Stimulated activated CD8-positive, alpha-beta memory T cell treated with anti-CD3 and anti-CD28 coated beads, Interleukin-7, amount 100 ng/mL, for 48 hours (primary cell): ENCODE measurements at regions not wholly inside any gene's neighbourhood (a gene's known extent, or its start where the extent isn't known, plus 50 kb on each side); places are given as distances from the start of the nearest gene placed in this dataset.

Experiments used
- DNase-seq, 2 donors: peaks; one replicate each; pipeline ENCODE4 v3.0.0-alpha.2; 2020; ENCODE audit warnings: low read depth in 1 of 2; ENCODE audit errors: extremely low read depth in 1 of 2

DNA sequence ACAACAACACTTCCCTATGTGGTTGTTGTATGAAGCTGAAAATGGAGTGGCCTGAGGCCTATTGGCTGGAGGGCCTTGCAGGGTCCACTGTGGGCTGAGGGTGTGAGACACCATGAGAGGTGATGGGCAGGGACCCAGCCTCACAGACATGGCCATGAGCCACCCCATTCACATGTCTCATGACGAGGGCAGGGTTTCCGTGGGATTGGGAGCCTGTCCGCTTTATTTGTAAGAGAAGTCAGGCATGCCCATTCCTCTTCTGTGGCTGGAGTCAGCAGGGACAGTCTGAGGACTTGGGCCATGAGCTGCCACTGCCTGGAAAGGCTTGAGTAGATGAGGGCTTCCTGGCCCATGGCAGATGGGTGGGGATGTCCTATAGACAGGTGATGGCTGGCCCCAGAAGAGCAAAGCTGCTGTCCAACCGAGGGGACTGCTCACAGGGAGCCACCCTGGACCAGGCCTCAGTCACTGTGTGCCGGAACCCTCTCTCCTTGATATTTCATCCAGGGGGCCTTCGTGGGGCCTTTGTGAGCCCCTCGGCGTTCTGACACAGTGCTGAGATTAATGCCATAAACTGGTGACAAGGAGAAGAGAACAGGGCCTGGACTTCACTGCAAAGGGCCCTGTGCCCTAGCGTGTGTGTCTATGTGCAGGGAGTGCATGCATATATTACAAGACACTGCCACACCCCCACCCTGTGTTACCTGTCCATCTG is 971.9 kb downstream of the BRD1 start:
- DNase-seq, result no peak

DNA sequence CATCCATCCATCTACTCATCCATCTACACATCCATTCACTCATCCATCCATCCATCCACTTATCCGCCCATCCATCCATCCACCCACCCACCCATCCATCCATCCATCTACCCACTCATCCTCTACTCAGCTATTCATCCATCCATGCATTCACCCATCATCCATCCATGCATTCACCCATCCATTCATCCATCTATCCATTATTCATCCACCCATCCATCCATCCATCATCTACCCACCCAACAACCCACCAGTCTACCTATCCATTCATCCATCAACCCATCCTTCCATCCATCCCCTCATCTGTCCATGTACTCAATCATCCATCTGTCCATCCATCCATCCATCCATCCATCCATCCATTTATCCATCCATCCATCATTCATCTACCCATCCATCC is 972.7 kb downstream of the BRD1 start:
- no peak for DNase-seq

DNA sequence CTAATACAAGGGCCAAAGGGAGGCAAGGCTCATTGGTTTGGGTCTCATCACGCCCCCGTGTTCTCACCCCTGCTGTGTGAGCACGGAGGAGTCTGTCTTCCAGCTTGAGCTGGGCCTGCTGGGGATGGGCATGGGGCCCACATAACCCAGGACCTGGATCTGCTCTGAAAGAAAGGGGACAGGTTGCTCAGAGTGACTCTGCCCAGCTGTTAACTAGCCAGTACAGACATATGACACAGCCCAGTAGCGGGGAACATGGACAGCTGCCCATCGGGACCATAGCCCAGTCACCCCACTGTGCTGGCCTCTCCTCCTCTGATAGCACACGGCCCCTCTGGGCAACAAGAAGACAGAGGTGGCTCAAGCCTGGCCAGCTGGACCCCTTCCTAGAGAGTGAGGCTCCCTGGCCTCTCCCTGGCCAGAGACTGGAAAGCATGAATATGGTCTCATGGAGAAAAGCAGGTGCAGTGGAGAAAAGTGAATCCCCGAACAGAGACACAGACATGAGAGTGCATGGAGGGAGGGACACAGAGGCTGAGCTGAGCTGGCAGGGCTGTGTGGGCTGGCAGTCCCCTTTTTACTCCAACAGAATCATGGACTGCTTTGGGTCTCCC is 973.9 kb downstream of the BRD1 start:
- no peak for DNase-seq

DNA sequence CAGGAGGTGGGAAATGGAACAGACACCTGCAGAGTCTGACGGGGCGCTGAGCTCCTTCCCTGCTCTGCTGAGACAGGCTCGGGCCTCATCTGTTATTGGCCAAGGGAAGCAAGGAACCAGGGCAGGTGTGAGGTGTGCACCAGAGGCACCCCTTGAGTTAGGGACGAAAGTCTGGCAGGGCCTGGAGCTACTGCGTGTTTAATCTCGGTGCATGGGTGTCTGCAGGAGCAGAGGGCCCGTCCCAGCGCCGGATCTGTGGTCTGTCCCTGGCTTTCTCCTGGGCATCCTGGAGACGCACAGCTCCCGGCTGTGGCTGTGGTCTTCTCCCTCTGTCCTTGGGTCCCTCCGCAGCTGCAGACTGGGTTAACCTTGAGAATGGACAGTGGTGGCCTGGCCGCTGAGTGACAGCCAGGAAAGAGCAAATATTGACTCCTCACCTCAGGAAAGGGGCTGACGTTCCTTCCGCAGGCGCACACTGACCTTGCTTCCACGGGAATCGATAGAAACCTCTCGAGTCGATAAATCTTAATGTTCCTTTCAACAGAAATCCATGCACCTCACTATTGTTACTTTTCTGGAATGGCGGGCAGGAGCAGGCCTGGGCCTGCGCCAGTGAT is 975.6 kb downstream of the BRD1 start:
- no peak for DNase-seq

DNA sequence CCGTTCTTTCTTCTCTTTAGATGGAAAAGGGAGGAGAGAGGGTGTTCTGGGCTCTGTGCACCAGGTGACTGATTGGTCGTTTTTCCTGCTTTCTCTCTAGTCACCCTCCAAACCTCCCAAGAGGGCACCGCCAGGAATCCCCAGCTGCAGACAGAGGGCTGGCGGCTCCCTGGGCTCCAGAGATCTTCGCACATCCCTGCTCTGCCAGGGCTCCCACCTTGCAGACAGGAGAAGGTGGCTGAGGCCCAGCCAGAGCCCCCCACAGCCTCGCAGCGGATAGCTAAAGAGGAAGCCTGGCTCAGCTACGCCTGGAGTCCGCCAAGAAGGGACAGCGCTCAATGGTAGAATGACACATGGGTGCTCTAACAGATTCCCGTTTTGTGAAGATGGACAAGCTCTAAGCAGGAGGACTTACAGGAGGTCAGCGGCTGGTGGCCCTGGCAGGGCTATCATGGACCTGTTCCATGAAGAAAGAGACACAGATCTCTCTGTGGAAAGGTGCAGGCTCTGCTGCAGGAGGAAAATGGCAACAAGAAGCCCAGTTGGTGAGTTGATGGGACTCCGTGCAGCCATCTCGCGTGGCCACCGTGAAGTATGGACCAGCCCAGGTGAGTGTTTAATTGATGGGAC is 976.9 kb downstream of the BRD1 start:
- no peak for DNase-seq

DNA sequence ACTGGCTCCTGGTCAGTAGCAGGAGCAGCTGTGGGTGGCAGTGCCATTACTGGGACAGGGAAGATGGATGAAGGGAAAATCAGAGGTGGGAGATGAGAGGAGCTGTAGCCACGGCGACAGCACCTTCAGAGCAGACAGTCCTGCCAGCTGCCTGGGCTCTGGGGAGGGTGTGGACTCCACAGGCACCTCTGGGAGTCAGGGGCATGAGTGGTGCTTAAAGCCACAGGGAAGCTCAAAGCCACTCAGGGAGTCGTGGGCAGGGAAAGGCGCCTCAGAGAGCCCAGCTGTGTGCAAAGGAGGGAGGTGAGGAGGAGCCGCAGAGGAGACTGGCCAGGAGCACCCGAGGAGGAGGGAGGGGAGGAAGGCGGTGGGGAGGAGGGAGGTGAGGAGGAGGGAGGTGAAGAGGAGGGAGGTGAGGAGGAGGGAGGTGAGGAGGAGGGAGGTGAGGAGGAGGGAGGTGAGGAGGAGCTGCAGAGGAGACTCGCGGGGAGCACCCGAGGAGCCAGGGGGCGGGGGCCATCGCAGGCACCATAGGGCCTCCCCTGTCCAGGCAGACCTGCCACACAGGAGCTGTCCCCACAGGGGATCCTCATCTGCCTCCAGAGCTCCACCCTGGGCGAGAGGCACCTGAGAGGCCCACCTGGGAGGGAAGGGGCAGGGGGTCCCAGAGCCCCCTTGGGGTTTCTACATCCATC is 977.6 kb downstream of the BRD1 start:
- no peak for DNase-seq

DNA sequence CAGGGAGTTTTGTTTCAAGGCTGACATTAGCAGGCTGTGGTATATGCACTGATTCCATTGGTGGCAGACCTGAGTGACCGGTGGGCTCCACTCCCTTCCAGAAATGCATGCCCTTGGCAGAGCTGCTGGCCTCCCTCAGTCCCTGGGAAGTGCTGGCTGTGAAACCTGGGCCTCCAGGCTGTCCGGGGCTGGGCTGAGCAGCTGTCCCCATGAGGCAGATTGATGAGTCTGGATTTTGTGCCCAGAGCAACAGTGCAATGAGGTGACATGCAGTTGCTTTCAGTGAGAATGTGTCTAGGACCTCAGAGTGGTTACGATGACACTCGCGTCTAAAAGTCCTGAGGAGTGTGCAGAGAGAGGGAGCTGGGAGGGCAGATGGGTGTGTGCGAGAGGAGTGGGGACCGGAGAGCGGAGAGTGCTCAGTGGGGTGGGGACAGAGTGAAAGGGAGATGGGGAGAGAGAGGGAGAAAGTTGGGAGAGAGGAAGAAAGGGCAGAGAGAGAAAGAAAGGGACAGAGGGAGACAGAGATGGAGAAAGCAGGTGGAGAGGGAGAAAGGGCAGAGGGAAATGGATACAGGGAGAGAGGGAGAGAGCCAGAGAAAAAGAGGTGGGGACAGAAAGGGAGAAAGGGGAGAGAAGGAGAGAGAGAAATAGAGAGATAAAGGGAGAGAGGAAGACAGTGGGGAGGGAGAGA is 978.3 kb downstream of the BRD1 start:
- DNase-seq, result no peak

DNA sequence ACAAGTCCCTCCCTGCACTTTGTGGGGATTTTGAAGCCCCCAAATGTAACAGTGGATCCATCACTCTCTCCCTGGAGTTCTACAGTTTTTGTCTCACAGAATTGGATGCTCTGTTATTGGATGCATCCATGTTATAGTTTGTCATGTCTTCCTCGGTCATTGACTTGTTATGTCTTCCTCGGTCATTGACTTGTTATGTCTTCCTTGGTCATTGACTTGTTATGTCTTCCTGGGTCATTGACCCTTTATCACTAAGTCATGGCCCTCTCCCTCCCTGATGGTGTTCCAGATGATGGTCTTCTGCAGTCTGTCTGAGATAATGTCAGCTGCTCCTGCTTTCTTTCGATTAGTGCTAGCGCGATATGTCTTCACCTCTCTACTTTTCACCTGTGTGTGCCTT is 981.5 kb downstream of the BRD1 start:
- no peak for DNase-seq

DNA sequence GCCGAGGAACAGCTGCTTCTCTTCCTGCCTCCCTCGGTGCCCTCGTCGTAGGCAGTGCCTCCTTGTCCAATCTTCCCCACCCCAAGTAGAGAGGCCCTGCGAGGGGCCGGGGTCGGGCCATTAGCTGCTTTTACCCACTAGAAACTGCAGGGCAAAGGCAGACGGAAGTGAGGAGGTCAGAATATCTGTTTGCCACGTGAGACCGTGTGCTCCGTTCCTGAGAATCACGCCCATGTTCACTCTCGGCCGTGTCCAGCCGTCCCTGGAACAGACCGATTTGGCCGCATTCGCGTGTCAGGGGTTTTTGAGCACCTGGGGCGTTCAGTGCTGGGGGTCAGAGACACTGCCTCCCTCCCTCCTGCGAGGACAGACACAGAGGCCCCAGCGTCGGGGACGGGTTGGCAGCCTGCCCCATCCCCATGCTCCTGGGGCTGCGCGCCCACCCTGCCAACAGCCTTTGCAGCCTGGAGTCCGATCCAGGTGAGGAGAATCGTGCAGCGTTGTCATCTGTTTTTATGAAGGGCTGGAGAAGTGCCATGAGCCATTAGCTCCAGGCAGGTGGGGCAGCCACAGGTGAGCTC is 982.2 kb downstream of the BRD1 start:
- no peak for DNase-seq

DNA sequence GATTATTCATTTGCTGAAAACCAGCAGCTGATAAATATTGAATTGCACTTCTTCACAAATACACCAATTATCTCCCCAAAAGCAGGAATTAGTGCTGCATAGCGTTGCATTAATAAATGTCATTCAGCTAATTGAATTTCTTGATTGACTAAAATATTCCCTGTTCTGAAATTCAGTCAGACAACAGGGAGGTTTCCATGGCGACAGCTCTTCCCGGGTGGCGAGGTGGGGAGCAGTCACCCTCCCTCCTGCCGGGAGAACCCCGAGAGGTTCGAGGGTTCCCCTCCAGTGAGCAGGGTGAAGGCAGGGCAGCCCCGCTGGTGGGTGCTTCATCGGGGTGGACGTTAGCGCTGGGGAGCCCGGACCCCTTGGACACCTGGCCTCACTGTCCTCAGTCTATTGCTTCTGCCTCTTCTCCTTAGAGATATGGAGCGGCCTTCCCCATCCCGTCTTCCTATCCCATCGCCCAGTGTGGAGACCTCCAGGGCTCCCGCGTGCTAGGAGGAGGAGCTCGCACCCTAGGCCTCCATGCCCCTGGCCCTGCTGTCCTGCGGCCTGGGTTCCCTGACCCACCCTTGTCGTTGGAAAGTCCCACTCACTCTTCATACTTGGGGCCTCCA is 983.5 kb downstream of the BRD1 start:
- no peak for DNase-seq

DNA sequence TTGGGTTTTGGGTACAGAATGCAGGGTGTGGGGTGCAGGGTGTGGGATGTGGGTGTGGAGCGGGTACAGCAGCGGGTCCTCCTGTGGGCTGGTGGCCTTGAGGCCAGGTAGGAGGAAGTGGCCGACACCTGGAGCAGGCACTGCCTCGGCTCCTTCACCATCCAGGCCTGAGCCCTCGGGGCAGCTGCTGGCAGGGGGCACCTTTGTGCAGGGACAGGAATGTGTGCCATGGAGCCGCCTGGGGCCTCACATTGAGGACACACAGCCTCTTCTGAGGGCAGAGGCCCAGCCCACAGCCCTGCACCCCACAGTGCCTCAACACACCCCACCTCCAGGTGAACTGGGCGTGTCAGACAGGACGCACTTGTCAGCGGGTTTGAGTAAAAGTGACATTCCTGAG is 984.0 kb downstream of the BRD1 start:
- DNase-seq, result no peak

DNA sequence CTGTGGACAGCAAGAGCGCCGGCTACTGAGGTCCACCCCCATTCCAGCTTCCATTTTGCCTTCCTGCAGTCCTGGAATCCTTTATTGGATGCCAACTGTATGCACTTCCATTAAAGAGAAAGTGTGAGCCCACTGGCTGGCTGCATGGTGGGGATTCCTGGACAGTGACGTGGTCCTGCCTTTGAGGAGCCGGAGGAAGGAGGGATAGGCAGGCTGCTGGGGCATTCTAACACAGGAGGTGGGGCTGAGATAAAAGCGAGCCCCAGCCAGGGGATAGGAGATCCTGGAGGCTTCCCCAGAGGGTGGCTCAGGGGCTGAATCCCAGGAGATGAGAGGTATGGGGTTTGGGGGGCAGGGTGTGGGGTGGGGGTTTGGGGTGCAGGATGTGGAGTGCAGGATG is 984.7 kb downstream of the BRD1 start:
- DNase-seq, result no peak

DNA sequence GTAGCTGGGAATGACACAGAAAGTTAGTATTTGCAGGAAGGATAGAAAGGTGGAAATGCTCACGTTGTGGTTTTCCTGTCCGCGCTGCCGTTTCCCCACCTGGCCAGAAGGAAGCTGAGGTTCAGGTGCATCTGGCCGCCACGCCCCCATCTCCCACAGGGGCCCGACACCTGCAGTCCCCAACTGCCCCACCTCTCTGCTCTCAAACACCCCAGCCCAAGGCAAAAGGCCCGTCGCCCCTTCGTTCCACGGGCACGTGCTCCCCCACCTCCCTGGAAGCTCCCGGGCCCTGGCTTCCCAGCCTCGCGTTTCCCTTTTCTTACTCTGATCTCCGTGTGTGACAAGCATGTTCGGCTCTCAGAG is 985.1 kb downstream of the BRD1 start:
- DNase-seq, result no peak

DNA sequence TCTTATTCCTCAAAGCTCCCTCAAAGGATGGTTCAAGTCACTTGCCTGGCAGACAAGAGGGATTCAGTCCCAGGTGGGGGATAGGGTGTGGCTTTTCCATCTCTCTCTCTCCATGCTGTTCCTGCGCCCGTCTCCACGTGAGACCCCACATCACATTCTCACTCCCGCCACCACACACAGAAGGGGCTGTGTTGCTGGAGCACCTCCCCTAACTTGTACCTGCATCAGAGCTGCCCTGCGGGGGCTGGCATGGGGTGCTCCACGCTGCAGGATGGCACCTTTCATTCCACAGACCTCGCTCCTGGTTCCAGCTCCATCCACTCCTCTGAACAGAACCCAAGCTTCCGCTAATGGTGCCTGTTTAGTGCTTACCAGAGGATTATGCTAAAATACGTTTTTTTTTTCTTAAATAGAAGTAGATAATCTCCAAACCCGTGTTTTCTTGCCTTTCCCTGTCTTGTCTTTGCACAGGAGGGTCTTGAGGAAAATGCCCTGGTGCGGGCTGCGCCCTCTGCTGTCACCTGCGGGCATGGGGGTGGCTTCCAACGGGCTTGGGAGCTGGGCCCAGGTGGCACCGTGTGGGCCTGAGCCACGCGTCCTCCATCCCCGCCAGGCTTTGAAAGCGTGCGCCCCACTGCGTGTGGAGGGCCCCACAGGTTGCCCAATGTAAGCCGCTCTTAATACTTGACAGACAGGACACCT is 985.6 kb downstream of the BRD1 start:
- no peak for DNase-seq

DNA sequence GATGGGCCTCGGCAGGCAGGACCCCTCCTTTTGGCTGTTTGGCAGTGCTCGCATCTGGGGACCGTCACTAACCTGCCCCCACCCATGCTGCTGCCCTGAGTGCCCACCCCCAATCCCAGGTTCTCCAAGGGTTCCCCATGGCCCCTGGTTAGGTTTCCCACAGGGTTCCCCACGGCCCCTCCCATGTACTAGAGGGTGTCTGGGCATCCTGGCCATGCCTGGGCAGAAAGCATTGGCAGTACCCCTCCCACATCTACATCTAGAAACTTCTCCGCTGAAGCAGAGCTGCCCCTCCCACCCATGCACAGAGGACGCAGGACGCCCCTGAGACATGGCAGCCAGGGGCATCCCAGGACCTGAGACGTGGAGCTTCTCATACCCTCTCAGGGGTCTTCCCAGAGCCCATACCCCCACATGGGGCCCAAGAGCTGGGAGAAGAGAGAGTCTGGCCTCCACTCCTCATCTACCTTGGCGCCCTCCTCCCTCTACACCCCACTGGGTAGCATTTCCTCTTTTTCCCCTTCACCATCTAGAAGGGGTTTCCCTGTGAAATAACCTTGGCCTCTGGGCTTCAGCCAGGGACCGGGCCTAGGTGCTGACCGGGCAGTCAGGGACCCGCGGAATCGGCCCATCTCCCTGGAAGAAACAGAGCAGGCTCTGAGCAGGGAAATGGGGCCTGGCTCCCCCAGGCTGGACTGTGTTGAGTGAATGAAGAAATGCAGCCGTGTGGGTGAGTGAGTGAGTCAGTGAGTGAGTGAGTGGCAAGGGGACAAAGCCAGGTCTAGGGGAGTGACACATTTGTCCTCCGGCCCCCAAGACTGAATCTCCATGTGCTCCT is 987.3 kb downstream of the BRD1 start:
- no peak for DNase-seq

DNA sequence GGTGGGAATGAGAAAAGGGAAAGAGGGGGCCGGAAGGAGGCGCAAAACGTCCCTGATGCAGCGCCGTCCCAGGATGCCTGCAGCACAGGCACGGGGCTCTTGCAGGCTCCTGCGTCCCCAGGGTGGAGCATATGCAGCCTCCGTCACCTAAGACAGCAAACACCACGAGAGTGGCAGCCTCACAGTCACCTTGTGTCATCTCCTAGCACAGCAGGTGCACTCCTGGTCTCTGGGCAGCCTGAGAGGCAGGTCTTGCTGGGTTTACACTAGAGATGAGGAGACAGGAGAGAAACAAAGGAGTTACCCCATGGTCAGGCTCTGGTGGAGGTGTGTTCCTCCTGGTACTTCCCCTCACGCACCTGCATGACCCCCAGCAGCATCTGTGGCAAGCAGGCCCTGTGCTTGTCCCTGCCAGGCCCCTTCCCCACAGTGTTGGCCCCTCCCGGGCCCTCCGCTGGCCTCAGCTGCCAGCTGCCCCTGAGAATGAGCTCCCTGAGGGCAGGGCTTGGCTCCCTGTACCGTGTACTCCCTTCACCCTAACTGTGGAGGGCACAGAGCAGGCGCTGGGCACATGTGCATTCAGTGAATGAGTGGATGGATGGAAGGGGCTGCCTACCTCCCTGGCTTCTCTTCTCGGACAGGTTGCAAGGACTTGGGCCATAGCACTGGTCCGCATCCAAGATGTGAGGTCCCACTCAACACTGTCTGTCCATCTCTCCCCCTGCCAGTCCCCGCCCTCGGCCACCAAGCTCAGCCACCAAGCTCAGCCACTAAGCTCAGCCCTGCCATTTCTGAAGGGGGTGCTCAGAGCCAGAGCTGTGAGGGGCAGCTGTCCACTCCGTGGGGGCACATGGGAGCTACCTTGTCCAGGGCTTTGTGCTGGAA is 988.6 kb downstream of the BRD1 start:
- DNase-seq, result no peak

DNA sequence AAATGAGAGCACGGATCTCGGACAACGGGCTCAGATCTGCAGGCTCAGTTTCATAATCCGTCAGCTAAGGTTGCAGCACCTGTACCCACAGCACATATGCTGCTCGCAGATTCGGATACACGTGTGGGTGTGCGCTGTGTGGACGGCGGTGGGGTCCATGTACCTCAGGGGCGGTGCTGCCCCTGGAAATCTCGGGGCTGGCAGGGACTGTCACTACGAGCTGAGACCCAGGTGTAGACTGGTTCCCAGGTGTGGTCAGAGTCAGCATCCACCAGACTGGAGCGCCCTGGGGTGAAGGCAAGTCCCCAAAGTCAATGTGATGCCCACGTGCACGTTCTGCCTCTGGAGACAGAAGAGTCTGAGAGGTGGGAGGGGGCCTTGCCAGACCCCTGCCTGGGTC is 989.3 kb downstream of the BRD1 start:
- no peak for DNase-seq
